OCI-LY3 (cell line): ENCODE measurements at regions not wholly inside any gene's neighbourhood (a gene's known extent, or its start where the extent isn't known, plus 50 kb on each side); places are given as distances from the start of the nearest gene placed in this dataset.

Source experiments
- EZH2phosphoT487 ChIP-seq: fragments of 200-600 bp; shearing (Covaris generic); IDR thresholded peaks from 2 replicates; pipeline ENCODE4 v1.6.1; 2018; ENCODE audit warnings: antibody characterized with exemption, mixed run types, low read depth
- TF ChIP-seq, protein P1 (sequence below): fragments of 200-600, 300-600 bp; sonication (generic); IDR thresholded peaks from 2 replicates; pipeline ENCODE4 v1.5.1; 2014; ENCODE audit warnings: antibody characterized with exemption, low read length, low read depth

DNA sequence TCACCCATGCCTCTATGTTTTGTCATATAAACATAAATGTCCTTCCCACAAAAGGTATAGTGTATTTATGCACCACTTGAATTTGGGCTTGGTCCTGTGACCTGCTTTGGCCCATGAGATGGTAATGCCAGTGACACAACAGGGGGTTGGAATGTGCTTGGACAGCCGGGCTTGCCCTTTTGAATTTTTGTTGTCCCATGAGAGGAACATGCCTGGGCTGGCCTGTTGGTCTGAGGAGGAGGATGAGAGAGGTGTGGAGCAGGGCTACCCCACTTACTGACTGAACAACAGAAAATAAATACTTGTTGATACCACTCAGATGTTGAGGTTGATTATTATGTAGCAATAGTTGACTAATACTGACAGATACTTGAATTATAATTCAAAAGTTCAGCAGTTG is 63.2 kb upstream of the TCF4 start:
- TF ChIP-seq, protein P1, sequence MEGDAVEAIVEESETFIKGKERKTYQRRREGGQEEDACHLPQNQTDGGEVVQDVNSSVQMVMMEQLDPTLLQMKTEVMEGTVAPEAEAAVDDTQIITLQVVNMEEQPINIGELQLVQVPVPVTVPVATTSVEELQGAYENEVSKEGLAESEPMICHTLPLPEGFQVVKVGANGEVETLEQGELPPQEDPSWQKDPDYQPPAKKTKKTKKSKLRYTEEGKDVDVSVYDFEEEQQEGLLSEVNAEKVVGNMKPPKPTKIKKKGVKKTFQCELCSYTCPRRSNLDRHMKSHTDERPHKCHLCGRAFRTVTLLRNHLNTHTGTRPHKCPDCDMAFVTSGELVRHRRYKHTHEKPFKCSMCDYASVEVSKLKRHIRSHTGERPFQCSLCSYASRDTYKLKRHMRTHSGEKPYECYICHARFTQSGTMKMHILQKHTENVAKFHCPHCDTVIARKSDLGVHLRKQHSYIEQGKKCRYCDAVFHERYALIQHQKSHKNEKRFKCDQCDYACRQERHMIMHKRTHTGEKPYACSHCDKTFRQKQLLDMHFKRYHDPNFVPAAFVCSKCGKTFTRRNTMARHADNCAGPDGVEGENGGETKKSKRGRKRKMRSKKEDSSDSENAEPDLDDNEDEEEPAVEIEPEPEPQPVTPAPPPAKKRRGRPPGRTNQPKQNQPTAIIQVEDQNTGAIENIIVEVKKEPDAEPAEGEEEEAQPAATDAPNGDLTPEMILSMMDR: no peak
- no peak for TF ChIP-seq EZH2phosphoT487
